ENCODE measurements at regions not wholly inside any gene's neighbourhood (a gene's known extent, or its start where the extent isn't known, plus 50 kb on each side); places are given as distances from the start of the nearest gene placed in this dataset.

DNA sequence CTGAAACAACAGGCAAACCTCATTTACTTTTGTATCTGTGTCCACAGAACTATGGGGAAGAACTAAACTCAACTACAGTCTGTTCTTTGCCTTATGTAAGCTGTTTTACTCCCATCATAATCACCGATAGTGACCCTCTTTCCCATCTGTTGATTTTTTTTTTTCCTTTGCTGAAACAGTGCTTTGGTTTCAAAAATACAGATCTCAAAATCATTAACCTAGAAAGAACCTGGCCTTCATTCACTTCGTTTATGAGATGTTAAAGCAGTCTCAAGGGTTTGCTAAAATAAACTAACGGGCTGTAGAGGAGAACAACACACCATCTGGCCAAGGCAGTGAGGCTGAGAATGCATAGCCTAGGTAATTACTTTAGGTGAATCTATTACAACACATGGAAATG, 706.6 kb upstream of the ZNF608 start:
- CTCF ChIA-PET, result interaction anchor here (0.6 kb wide), 1 partner anchor 1956 kb away, joined by 3 read pairs; no protein-coding TSS in a partner anchor
- BruUV-seq (replicated peaks), result no TSS peak
- Histone ChIP-seq H3K4me2 (ENCODE audit: control insufficient read depth, insufficient read depth) (no peak overlapping the region), H2AFZ (ENCODE audit: control insufficient read depth, low read depth, low read length) (no peak overlapping the region), H3K79me2 (ENCODE audit: control insufficient read depth, insufficient read depth, low read length) (no peaks in the 10 kb centered on the region), H3K36me3 (ENCODE audit: control insufficient read depth in 2 of 2, insufficient read depth in 2 of 2, low read length in 1 of 2) (no peaks in the 10 kb centered on the region), H3K27me3 (replicated peaks in 1 of 2; ENCODE audit: control insufficient read depth in 2 of 2, insufficient read depth in 2 of 2, low read length in 1 of 2) (no peaks in the 10 kb centered on the region), H3K4me1 (ENCODE audit: control insufficient read depth, insufficient read depth, low read length) (no peaks in the 10 kb centered on the region), H4K20me1 (ENCODE audit: control insufficient read depth, insufficient read depth) (no peaks in the 10 kb centered on the region), H3K9ac (ENCODE audit: control insufficient read depth, insufficient read depth, low read length) (no peak overlapping the region), H3K27ac (ENCODE audit: control insufficient read depth, insufficient read depth) (no peak overlapping the region), H3K9me3 (replicated peaks; ENCODE audit: control insufficient read depth, insufficient read depth, low read length) (no peaks in the 10 kb centered on the region), H3K4me3 (no peak overlapping the region)
- 19% methylated on average over 3 of the region's 3 CpGs for WGBS (ENCODE audit: insufficient coverage, insufficient replicate concordance, low lambda C conversion rate, missing lambda C conversion rate)
- TF ChIP-seq GABPA (IDR thresholded peaks at IDR 0.05; ENCODE audit: low read depth) (no peak), NFYB (IDR thresholded peaks at IDR 0.05; ENCODE audit: insufficient read depth, low read depth, low read length) (no peak), SMC3 (IDR thresholded peaks at IDR 0.05; ENCODE audit: borderline replicate concordance, low read length) (no peak), RAD51 (IDR thresholded peaks at IDR 0.05) (no peak), ZBED1 (IDR thresholded peaks at IDR 0.05; ENCODE audit: borderline replicate concordance) (no peak), POU2F2 (IDR thresholded peaks at IDR 0.05; ENCODE audit: borderline replicate concordance, low read depth, low read length) (no peak), EZH2 (IDR thresholded peaks at IDR 0.05; ENCODE audit: borderline replicate concordance, control insufficient read depth, low read depth, low read length) (no peak), SMAD5 (IDR thresholded peaks at IDR 0.05; ENCODE audit: low read depth) (no peak), PAX5 (IDR thresholded peaks at IDR 0.05; ENCODE audit: borderline replicate concordance, low read depth, low read length) (no peak), MYC (IDR thresholded peaks at IDR 0.05; ENCODE audit: insufficient read depth, insufficient read length, insufficient replicate concordance, low read length, severe bottlenecking) (no peak), NBN (IDR thresholded peaks at IDR 0.05) (no peak)
- TF ChIP-seq, protein P1, sequence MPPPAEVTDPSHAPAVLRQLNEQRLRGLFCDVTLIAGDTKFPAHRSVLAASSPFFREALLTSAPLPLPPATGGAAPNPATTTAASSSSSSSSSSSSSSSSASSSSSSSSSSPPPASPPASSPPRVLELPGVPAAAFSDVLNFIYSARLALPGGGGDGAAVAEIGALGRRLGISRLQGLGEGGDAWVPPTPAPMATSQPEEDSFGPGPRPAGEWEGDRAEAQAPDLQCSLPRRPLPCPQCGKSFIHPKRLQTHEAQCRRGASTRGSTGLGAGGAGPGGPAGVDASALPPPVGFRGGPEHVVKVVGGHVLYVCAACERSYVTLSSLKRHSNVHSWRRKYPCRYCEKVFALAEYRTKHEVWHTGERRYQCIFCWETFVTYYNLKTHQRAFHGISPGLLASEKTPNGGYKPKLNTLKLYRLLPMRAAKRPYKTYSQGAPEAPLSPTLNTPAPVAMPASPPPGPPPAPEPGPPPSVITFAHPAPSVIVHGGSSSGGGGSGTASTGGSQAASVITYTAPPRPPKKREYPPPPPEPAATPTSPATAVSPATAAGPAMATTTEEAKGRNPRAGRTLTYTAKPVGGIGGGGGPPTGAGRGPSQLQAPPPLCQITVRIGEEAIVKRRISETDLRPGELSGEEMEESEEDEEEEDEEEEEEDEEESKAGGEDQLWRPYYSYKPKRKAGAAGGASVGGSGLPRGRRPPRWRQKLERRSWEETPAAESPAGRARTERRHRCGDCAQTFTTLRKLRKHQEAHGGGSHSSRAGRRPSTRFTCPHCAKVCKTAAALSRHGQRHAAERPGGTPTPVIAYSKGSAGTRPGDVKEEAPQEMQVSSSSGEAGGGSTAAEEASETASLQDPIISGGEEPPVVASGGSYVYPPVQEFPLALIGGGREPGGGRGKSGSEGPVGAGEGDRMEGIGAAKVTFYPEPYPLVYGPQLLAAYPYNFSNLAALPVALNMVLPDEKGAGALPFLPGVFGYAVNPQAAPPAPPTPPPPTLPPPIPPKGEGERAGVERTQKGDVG (CRISPR knock-in tag; IDR thresholded peaks at IDR 0.05), result no peak
- TF ChIP-seq, protein P2, sequence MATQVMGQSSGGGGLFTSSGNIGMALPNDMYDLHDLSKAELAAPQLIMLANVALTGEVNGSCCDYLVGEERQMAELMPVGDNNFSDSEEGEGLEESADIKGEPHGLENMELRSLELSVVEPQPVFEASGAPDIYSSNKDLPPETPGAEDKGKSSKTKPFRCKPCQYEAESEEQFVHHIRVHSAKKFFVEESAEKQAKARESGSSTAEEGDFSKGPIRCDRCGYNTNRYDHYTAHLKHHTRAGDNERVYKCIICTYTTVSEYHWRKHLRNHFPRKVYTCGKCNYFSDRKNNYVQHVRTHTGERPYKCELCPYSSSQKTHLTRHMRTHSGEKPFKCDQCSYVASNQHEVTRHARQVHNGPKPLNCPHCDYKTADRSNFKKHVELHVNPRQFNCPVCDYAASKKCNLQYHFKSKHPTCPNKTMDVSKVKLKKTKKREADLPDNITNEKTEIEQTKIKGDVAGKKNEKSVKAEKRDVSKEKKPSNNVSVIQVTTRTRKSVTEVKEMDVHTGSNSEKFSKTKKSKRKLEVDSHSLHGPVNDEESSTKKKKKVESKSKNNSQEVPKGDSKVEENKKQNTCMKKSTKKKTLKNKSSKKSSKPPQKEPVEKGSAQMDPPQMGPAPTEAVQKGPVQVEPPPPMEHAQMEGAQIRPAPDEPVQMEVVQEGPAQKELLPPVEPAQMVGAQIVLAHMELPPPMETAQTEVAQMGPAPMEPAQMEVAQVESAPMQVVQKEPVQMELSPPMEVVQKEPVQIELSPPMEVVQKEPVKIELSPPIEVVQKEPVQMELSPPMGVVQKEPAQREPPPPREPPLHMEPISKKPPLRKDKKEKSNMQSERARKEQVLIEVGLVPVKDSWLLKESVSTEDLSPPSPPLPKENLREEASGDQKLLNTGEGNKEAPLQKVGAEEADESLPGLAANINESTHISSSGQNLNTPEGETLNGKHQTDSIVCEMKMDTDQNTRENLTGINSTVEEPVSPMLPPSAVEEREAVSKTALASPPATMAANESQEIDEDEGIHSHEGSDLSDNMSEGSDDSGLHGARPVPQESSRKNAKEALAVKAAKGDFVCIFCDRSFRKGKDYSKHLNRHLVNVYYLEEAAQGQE (IDR thresholded peaks at IDR 0.05; ENCODE audit: low read depth, low read length), result no peak
- FAIRE-seq (no peak), DNase-seq (ENCODE audit: low read depth, low spot score) (no peak), ATAC-seq (no peak)
- RAD21 ChIA-PET (ENCODE audit: unreplicated experiment), result no interaction called here
- intact Hi-C loops (cut with micrococcal nuclease; ENCODE audit: unreplicated experiment) (no loop called here), in situ Hi-C loops (cut with MboI) (no loop called here)
- SMC1A ChIA-PET (ENCODE audit: uncharacterized antibody, unreplicated experiment), result no interaction called here
- POLR2A ChIA-PET, result no interaction called here

All from GM12878 (cell line).